Ovary (tissue), 3 donors: ENCODE measurements at regions not wholly inside any gene's neighbourhood (a gene's known extent, or its start where the extent isn't known, plus 50 kb on each side); places are given as distances from the start of the nearest gene placed in this dataset.

ENCODE experiments used
- CTCF ChIP-seq, 3 donors: fragments of 450-650 bp in 2 of 3; fragments of 200-600 bp in 1 of 3; IDR thresholded peaks; one replicate each; pipeline versions ENCODE4 v1.5.1 to v1.8.0; 2016 to 2022; ENCODE audit warnings: antibody characterized with exemption in 3 of 3, mild to moderate bottlenecking in 1 of 3
- EP300 ChIP-seq: sonication (generic); formaldehyde crosslinking; IDR thresholded peaks from one replicate; pipeline ENCODE4 v1.6.1; 2017; ENCODE audit warnings: antibody characterized with exemption
- donor health status: DM: no; HTN: no; CAD: no.

- TF ChIP-seq CTCF (IDR thresholded peaks at IDR 0.05) (no peak), EP300 (no peak)
Observed at GRCh38 chr5:94080390-94080789, 339.0 kb upstream of the POU5F2 start.
